ENCODE measurements at regions not wholly inside any gene's neighbourhood (a gene's known extent, or its start where the extent isn't known, plus 50 kb on each side); places are given as distances from the start of the nearest gene placed in this dataset.

DNA sequence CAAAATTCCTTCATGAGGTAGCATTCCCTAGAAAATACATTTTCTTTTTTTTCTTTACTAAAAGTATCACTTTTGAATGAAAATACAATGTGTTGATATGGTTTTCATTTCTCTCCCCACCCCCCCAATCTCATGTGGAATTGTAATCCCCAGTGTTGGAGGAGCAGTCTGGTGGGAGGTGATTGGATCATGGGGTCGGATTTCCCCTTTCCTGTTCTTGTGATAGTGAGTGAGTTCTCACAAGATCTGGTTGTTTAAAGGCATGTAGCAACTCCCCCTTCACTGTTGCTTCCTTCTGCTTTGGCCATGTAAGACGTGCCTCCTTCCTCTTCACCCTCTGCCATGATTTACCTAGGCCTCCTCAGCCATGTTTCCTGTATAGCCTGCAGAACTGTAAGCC is 790.3 kb upstream of the KCND2 start:
- Histone ChIP-seq H3K79me2 (ENCODE audit: control insufficient read depth, insufficient read depth, low read length) (no peaks in the 10 kb centered on the region), H3K27me3 (replicated peaks in 1 of 2; ENCODE audit: control insufficient read depth in 2 of 2, insufficient read depth in 2 of 2, low read length in 1 of 2) (no peaks in the 10 kb centered on the region), H3K4me1 (ENCODE audit: control insufficient read depth, insufficient read depth, low read length) (no peaks in the 10 kb centered on the region), H3K27ac (ENCODE audit: control insufficient read depth, insufficient read depth) (no peak overlapping the region), H3K36me3 (ENCODE audit: control insufficient read depth in 2 of 2, insufficient read depth in 2 of 2, low read length in 1 of 2) (no peaks in the 10 kb centered on the region), H4K20me1 (ENCODE audit: control insufficient read depth, insufficient read depth) (no peaks in the 10 kb centered on the region), H3K9me3 (replicated peaks; ENCODE audit: control insufficient read depth, insufficient read depth, low read length) (no peaks in the 10 kb centered on the region), H2AFZ (ENCODE audit: control insufficient read depth, low read depth, low read length) (no peak overlapping the region), H3K4me2 (ENCODE audit: control insufficient read depth, insufficient read depth) (no peak overlapping the region), H3K9ac (ENCODE audit: control insufficient read depth, insufficient read depth, low read length) (no peak overlapping the region), H3K4me3 (no peak overlapping the region)
- ATAC-seq (peak; percentile 29; the same call in 1 of the 3 replicates), DNase-seq (ENCODE audit: low read depth, low spot score) (no peak), FAIRE-seq (no peak)
- ChIA-PET CTCF (interaction anchor here (0.7 kb wide), 1 partner anchor 20 kb away, joined by 6 read pairs; no protein-coding TSS in a partner anchor), SMC1A (ENCODE audit: uncharacterized antibody, unreplicated experiment) (no interaction called here), POLR2A (no interaction called here), RAD21 (ENCODE audit: unreplicated experiment) (no interaction called here)
- in situ Hi-C loops (cut with MboI), result no loop called here
- no TSS peak for BruUV-seq (replicated peaks)
- no peak for TF ChIP-seq JUNB (IDR thresholded peaks at IDR 0.05)
- no peak for TF ChIP-seq POU2F2 (IDR thresholded peaks at IDR 0.05; ENCODE audit: borderline replicate concordance, low read depth, low read length)
- TF ChIP-seq, protein P1, sequence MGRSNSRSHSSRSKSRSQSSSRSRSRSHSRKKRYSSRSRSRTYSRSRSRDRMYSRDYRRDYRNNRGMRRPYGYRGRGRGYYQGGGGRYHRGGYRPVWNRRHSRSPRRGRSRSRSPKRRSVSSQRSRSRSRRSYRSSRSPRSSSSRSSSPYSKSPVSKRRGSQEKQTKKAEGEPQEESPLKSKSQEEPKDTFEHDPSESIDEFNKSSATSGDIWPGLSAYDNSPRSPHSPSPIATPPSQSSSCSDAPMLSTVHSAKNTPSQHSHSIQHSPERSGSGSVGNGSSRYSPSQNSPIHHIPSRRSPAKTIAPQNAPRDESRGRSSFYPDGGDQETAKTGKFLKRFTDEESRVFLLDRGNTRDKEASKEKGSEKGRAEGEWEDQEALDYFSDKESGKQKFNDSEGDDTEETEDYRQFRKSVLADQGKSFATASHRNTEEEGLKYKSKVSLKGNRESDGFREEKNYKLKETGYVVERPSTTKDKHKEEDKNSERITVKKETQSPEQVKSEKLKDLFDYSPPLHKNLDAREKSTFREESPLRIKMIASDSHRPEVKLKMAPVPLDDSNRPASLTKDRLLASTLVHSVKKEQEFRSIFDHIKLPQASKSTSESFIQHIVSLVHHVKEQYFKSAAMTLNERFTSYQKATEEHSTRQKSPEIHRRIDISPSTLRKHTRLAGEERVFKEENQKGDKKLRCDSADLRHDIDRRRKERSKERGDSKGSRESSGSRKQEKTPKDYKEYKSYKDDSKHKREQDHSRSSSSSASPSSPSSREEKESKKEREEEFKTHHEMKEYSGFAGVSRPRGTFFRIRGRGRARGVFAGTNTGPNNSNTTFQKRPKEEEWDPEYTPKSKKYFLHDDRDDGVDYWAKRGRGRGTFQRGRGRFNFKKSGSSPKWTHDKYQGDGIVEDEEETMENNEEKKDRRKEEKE (IDR thresholded peaks at IDR 0.05), result no peak
- no peak for TF ChIP-seq CHD2 (IDR thresholded peaks at IDR 0.05; ENCODE audit: borderline replicate concordance, low read depth, low read length)
- TF ChIP-seq ESRRA (IDR thresholded peaks at IDR 0.05; ENCODE audit: low read length), result no peak
- TF ChIP-seq, protein P2, sequence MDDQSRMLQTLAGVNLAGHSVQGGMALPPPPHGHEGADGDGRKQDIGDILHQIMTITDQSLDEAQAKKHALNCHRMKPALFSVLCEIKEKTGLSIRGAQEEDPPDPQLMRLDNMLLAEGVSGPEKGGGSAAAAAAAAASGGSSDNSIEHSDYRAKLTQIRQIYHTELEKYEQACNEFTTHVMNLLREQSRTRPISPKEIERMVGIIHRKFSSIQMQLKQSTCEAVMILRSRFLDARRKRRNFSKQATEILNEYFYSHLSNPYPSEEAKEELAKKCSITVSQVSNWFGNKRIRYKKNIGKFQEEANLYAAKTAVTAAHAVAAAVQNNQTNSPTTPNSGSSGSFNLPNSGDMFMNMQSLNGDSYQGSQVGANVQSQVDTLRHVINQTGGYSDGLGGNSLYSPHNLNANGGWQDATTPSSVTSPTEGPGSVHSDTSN (IDR thresholded peaks at IDR 0.05; ENCODE audit: insufficient replicate concordance, low read depth, low read length), result no peak
- no peak for TF ChIP-seq BMI1 (IDR thresholded peaks at IDR 0.05; ENCODE audit: borderline replicate concordance)
- TF ChIP-seq, protein P3, sequence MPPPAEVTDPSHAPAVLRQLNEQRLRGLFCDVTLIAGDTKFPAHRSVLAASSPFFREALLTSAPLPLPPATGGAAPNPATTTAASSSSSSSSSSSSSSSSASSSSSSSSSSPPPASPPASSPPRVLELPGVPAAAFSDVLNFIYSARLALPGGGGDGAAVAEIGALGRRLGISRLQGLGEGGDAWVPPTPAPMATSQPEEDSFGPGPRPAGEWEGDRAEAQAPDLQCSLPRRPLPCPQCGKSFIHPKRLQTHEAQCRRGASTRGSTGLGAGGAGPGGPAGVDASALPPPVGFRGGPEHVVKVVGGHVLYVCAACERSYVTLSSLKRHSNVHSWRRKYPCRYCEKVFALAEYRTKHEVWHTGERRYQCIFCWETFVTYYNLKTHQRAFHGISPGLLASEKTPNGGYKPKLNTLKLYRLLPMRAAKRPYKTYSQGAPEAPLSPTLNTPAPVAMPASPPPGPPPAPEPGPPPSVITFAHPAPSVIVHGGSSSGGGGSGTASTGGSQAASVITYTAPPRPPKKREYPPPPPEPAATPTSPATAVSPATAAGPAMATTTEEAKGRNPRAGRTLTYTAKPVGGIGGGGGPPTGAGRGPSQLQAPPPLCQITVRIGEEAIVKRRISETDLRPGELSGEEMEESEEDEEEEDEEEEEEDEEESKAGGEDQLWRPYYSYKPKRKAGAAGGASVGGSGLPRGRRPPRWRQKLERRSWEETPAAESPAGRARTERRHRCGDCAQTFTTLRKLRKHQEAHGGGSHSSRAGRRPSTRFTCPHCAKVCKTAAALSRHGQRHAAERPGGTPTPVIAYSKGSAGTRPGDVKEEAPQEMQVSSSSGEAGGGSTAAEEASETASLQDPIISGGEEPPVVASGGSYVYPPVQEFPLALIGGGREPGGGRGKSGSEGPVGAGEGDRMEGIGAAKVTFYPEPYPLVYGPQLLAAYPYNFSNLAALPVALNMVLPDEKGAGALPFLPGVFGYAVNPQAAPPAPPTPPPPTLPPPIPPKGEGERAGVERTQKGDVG (CRISPR knock-in tag; IDR thresholded peaks at IDR 0.05), result no peak
- TF ChIP-seq NBN (IDR thresholded peaks at IDR 0.05), result no peak
- TF ChIP-seq SIX5 (IDR thresholded peaks at IDR 0.05; ENCODE audit: low read depth, low read length, severe bottlenecking), result no peak
- no peak for TF ChIP-seq MTA2 (IDR thresholded peaks at IDR 0.05; ENCODE audit: low read depth)
- WGBS (ENCODE audit: insufficient coverage, insufficient replicate concordance, low lambda C conversion rate, missing lambda C conversion rate), result 4% methylated on average over 2 of the region's 2 CpGs
- intact Hi-C loops (cut with micrococcal nuclease; ENCODE audit: unreplicated experiment), result no loop called here
